GM18508 (cell line): ENCODE measurements at regions not wholly inside any gene's neighbourhood (a gene's known extent, or its start where the extent isn't known, plus 50 kb on each side); places are given as distances from the start of the nearest gene placed in this dataset.

ENCODE experiments used
- ATAC-seq: cut with Tn5 transposase; IDR thresholded peaks from one replicate; pipeline ENCODE4 v1.9.1; 2021; ENCODE audit warnings: moderate number of reproducible peaks; ENCODE audit not compliant: insufficient read depth, unreplicated experiment

DNA sequence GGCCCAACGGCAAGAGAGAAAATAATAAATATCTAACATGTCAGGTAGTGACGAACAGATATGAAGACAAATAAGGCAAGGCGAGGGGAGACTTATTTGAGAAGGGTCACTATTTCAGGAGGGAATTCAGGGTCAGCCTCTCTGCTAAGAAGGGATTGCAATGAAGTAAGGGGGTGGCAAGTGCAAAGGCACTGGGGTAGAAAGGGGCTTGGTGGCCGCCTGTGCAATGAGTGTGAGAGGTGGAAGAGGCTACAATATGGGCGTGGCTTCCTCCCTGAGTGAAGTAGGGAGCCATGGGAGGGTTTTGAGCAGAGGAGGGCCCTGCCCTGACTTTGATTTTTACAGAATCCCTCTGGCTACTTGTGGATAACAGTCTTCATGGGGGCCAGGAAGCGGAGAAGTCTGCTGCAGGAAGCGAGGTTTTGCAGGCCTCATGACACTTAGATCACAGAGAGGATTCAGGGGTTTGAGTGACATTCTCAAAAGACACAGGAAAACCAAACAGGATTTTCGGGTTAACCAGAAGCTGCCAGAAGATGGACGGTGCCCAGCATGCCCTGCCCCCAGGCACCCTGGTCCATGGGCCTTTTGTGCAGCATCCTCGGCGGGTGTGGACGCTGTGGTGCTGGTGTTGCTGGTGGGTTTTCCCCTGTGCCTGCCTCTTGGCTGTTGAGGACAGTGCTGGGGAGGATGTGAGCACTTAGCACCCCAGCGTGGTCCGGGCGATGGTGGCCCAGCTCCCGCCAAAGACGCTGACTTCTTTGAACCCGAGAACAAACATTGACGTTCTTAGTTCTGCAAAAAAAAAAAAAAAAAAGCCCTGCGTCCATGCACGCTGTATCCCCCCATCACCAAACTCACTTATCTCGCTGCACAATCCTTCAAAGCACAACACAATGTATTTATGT lies 124.2 kb upstream of the PTPN1 start:
- no peak for ATAC-seq

GRCh38 chr20:50386641-50386960 lies 123.6 kb upstream of the PTPN1 start:
- ATAC-seq: no peak

- no peak for ATAC-seq
These were observed 122.8 kb upstream of the PTPN1 start for GRCh38 chr20:50387218-50387995.

DNA sequence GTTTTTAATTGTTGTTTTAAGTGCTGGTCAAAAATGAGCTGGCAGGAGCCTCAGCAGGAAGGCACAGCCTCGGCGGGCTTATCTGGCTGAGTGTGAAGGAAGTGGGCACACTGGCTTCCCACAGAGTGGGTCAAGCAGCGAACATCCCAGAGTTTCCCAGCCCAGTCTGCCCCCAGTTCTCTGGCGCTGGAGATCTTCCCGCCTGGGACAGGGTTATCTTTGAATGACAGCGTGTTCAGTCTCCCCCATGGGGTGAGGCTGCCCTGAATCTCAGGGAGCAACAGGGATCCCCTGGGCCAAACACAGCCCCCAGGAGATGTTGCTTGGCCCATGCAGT lies 122.2 kb upstream of the PTPN1 start:
- ATAC-seq: no peak

GRCh38 chr20:50388733-50389437 lies 121.3 kb upstream of the PTPN1 start:
- ATAC-seq: no peak

GRCh38 chr20:50389438-50389807 lies 120.8 kb upstream of the PTPN1 start:
- ATAC-seq: no peak

DNA sequence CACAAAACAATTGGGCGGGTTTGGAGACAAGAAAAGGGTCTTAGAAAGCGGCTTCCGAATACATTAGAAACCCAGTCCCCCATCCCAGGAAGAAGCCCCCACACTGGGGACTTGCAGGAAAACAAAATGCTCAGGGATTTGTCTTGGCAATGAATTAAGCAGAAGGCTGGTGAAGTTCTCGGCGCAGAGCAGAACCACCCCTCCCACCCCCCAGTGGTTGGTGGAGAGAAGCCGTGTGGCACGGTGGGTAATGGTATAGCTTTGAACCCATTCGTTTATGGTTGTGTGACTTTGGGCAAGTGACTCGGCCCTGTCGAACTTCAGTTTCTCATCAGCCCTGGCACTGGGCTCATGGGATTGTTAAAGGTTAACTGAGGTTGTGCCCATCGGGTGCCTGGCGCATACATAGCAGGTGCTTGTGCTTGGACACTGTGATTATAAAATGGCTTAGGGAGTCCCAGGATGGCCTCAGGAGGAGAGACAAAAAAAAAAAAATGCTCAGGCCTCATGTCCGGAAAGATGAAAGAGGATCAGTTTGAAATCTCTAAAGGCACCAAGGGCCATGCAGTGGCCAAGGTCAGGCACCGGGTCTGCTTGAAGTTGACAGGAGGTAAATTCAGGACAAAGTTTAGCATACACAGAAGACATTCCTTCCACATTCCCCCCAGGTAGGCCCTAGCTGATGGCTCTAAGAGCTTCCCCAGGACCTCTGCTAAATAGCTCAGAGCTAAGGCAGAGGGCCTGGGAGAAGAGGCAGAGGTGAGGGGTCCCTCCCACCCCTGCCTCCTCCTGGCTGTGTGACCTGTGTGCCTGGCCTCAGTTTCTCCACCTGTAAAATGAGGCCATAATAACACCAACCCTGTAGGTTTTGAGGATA lies 120.1 kb upstream of the PTPN1 start:
- no peak for ATAC-seq

DNA sequence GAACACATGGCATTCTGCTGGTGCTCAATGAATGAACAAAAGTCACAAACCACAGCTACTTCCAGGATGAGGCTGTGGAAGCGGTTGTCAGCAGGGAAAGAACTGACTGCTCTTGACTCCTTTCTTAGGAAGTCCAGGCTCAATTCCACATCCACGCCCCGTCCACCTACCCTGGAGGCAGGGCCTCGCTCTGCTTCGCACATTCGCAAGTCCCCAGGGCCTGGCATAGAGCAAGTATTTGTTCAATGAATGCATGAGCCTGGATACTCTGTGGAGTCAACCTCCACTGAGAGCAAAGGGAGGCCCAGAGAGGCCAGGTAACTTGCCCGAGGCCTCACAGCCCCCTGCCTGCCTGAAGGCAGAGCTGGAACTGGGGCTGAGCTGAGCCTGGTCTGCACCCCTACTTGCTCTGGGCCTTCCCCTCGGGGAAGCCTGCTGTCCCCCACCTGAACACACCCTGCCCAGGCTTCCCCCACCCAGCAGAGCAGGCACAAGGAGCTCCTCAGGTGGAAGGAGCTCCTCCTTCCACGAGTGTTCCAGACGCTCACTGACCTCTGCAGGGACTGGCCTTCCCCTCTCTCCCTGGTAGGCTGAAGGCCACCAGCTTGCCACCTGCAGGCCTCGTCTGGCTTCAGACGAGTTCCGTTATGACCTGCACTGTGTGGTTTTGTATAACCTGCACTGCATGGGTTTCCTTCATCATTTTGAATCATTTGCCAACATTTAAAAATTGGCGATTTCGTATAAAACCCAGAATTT lies 119.3 kb upstream of the PTPN1 start:
- no peak for ATAC-seq

DNA sequence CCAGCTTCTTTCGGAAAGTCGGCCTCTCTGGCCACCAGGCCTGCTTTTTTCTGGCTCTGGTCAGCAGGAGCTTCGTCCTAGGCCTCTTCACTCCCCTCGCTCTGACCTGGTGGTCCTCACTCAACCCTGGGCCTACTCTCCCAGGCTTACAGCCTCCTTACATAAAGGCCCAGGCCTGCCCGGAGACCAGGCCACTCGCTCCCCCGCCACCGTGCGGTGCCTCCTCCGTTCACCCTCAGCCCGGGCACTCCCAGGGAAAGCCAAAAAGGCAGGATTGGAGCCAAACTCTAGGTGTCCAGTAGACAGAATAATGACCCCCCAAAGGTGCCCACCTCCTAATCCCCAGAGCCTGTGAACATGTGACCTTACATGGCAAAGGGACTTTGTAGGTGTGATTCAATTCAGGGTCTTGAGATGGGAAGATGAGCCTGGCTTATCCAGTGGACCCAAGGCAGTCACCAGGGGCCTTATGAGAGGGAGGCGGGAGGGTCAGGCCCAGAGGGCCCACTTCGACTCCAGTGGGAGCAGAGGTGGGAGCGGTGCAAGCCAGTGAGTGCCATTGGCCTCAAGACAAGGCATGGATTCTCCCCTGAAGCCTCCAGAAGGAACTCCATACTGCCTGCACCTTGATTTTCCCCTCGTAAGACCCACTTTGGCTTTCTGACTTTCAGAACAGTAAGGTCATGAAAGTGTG lies 118.6 kb upstream of the PTPN1 start:
- no peak for ATAC-seq

- ATAC-seq: no peak
These were observed 117.9 kb upstream of the PTPN1 start for GRCh38 chr20:50392138-50392866.

DNA sequence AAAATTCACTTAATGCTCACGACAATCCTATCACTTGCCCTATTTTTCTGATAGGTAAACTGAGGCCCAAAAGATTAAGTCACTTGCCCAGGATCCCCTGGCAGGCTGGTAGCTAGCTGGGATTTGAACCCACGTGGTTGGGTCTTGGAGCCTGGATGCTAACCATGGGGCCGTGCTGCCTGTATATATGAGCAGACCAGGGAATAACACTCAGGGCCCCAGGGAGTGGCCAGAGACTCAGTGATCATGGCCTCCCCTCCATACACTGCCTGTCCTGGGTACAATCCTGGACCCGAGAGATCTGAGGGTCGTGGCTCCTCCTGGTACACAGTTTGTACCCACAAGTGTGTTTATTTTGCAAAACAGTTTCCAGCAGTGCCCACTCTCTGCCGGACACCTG lies 116.9 kb upstream of the PTPN1 start:
- no peak for ATAC-seq

- ATAC-seq: no peak
These were observed 116.1 kb upstream of the PTPN1 start for GRCh38 chr20:50393990-50394561.

DNA sequence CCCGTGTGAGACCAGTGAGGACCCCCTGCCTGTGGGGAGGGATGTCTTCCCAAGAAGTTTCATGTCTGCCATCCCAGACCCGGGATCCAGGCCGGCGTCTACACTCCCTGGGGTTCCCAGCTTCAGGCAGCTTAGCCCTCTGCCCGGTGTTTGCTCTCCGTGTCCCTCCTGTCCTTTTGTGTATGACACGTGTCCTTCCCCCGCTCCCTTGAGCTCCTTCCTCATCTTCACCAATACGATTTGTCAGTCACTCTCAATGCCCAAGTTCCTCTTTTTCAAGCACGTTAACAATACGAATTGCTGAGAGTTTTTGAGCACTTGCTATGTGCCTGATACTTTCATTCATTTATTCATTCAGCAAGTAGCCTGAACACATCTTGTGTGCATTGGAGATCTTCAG lies 115.6 kb upstream of the PTPN1 start:
- no peak for ATAC-seq

DNA sequence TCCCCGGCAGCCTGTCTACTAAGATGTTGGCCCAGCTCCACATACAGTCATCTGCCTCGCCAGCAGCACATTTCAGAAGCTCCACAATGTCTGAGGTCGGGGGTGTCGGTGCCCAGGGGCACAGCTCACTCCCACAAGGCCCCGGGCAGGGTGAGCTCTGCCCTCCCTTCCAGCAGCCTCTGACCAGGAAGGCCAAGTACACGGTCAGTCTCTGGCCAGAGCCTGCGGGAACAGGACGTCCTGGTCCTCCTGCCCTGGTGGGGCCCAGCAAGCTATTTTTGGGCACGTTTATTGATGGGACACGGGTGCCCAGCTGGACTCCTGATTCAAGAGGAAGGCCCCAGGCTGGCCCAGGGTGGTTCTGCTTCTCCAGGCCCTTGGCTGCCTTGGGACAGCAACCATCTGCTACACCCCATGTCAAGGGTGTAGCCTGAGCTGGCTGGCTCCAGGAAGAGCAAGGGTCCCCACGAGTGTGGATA lies 114.9 kb upstream of the PTPN1 start:
- no peak for ATAC-seq

GRCh38 chr20:50395914-50396488 lies 114.2 kb upstream of the PTPN1 start:
- ATAC-seq: no peak

GRCh38 chr20:50396623-50397022 lies 113.6 kb upstream of the PTPN1 start:
- ATAC-seq: no peak

- no peak for ATAC-seq
These were observed 113.1 kb upstream of the PTPN1 start for GRCh38 chr20:50397058-50397457.

DNA sequence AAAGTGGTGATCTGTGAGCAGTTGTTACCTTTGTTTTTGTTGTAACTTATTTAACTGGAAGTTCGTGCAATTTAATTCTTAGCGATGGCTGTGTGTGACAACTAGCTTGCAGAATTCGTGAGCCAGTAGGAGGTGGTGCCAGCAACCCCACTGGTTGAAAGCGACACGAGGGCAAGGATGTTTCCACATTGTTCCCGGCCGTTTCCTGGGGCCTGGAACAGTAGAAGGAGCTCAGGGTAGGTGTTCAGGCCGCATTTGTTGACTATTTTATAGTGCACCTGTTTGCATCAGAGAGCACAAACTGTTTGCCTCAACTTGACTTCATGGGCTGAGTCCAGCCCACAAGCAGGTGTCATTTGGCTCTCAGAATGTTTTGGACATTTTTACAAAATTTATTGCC lies 112.1 kb upstream of the PTPN1 start:
- no peak for ATAC-seq
